Suppressor macrophage treated with lipopolysaccharide for 1 hour (primary cell): ENCODE measurements at regions not wholly inside any gene's neighbourhood (a gene's known extent, or its start where the extent isn't known, plus 50 kb on each side); places are given as distances from the start of the nearest gene placed in this dataset.

ENCODE experiments used
- DNase-seq, 3 donors: peaks; one replicate each; pipeline ENCODE4 v3.0.0-alpha.2; 2020 to 2022

DNA sequence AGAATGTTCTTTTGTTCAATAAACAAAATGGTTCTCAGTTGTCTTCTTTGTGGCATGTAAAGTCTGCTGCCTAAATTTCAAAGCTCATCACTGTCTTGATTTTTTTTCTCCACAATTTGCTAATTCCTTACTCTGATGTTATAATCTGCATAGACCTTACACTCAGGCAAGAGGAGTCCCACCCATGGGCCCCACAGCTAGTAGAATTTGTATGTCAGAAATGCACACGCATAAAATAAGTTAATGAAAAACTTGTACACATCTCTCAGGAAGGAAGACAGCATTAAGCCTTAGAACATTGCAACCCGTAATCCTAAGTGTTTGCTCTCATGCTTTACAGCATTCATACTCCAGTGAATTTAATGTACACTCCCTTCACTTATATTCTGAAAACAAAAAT, 280.8 kb downstream of the ATXN7L3B start:
- no peak for DNase-seq

DNA sequence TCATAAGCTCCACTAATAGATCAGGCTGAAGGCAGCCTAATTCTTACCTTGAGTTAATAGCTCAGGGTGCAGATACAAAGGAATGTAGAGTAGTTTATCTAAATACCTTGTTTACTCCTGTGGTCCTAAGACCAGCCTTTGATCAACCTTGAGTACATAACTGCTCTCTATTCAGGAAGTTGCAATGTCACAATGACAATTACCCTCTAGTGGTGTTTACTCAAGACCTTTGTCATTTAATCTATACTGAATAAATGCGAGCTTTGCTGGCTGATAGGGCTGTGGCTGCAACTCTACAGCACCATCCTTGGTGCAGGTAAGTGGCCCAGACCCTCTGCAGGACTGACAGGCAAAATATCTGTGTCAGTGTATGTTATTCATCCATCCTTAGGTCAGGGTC, 282.7 kb downstream of the ATXN7L3B start:
- DNase-seq = no peak

DNA sequence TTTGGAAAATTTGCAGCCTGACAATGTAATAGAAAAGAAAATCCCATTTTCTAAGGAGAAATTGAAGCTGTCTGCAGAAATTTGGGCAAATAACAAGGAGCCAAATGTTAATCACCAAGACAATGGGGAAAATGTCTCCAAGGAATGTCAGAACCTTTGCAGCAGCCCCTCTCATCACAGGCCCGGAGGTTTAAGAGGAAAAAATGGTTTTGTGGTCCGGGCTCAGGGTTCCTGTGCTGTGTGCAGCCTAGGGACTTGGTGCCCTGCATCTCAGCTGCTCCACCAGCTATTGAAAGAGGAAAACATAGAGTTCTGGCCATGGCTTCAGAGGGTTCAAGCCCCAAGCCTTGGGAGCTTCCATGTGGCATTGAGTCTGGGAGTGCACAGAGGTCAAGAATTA, 298.9 kb downstream of the ATXN7L3B start:
- DNase-seq = no peak

DNA sequence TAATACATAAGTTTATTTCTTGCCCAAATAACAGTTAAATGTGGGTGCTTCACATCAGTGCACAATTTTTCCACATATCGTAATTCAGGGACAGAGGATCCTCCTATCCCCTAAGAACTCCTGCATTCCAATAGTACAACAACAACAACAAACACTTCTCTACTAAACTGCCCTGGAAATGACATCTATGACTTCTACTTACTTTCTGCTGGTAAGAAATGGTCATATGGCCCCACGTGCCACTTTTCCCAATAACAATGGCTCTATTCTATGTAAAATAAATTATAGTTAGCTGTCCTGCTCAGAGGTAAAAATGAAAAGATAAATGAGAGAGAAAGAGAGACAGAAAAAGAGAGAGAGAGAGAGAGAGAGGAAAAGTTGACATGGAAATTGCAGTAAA, 308.5 kb downstream of the ATXN7L3B start:
- DNase-seq = no peak

DNA sequence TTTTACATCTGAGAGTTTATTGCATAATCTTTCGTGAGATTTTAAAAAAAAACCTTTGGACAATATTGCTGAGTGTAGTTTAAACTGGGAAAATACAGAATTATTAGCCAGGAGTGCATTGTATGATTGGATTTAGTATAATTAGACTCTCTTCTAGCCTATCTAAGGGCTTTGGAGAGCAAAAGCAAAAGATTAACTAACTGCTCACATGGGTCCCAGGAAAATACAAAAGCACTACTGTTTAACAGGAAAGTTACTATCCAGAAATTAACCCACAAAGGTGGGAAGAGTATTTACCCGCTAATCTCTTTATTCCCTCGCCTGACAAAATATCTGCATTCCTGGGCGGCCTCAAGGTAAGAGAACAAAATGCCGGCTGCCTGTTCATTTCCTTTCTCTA, 309.5 kb downstream of the ATXN7L3B start:
- DNase-seq = no peak

DNA sequence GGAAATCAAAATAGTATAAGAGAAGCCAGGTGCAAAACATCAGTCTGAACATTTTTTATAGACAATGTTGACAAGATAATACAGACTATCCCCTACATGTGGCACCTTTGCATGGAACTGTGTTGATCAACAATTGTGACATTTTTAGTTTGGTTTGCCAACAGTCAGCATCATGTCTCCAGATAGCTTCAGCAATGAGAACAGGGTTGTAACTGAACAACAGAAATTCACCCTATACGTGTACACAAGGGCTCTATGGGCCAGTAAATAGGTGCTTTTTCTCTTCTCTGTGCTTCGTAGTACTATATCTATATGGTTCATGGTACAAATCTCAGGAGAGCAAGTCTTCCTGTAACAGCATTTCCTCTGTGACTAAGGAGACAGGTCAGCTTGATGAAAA, 310.4 kb downstream of the ATXN7L3B start:
- DNase-seq = no peak

DNA sequence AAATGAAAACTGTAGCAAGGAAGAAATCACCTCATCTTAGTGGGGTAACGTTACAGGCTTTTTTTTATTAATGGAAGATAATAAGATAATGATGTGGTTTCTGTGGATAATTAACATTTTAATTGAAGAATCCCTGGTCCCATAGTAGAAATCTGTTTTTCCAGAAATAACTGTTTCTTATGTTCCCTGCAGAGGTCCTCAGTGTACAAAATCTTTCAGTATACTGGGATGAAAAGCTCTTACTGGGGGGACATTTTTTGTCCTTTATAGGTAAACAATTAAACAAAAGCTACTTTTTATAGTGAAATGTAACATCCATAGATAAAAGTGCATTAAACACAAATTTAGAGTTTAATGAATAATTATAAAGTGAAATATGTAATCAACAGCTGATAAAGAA, 312.2 kb downstream of the ATXN7L3B start:
- DNase-seq = no peak

DNA sequence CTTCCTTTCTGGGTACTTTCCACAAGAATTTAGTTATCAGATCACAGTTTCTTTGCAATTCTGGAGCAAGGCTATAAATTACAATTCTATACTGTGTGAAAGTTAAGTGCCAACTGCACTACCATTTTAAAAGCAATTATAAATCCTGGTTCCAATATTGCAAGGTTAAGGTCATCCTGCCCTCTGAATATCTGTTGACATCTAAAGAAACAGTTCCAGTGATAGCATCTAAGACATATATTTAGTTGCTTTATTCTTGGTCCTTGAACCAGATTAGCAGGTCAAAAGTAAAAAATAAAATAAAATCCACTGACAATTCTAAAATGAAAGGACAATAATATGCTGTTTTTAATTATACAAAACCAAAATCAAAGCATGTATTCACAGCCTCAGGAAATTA, 334.2 kb downstream of the ATXN7L3B start:
- DNase-seq = no peak

DNA sequence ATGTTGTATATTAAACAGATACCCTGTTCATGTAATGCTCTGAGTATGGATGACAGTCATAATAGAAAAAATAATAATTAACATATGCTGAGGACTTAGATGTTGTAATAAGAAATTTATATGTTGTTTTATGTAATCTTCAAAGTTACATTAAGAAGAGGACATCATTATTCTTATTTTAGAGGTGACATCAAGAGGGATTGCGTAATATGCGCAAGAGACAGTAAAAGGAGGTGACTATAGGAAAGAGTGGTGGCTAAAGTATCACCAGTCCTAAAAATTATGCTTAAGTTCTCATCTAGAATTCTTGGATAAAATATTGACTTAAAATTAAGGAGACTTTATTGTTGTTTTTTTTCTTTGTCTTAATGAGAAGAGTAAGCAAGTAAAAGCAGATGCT, 323.9 kb downstream of the KCNC2 start:
- no peak for DNase-seq

DNA sequence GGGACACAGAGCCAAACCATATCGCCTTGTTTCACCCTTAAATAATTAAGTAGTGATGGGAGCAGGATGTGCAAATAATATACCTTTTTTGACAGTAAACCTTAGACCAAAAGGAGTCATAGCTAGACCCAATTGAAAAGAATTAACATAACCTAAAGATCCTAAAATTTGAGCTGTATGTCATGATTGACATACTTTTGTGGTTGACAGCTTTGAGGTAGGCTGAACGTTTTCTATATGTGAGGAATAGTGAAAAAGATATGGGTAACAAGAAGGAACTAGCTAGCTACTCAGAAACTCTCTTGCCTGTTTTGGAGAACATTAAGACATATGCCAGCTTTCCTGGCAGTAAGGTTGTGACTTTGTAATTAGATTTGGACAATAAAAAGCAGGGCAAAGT, 320.6 kb downstream of the KCNC2 start:
- no peak for DNase-seq

DNA sequence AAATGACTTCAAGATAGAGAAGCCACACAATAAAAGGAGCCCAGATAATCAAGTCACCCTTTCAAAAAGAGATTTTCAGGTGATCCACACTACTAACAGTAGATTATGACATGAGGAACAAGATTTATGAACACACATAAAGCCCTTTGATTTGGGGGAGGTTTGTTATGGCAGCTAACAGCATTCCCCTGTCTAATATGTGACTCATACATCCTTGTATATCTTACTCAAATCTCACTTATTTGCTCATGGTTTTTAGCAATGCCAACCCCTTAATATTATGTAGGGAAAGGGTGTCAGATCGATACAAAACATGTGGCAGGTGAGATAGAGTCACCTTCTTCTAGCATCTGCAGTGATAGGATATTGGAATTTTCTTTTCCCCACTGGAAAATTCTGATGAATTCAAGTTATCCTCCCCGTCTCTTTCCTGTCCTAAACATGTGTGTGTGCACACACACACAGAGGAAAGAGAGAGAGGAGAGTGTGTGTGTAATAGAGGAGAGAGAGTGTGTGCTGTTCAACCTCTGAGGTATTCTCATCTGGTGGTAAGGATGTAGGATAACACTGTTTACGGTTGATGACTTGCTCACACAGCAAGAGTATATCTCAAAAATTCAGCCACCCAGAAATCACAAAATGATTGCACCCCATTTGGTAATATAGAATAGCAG, 319.9 kb downstream of the KCNC2 start:
- DNase-seq = no peak

DNA sequence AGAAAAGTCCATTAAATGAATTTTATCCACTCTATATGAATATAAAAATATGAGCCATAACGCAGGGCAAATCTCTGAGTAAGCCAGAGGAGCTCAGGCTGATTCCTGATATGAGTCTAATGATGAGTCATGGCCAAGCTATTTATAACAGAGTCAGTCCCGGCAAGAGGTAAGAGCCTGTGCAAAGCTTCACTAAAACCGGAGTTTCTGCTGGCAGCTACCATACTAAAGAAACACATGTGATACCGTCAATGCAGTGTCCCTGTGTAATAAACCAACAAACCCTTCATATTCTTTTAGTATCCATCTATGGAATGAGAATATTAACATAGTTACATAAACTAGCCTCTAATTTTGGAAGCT, 319.4 kb downstream of the KCNC2 start:
- DNase-seq = no peak

DNA sequence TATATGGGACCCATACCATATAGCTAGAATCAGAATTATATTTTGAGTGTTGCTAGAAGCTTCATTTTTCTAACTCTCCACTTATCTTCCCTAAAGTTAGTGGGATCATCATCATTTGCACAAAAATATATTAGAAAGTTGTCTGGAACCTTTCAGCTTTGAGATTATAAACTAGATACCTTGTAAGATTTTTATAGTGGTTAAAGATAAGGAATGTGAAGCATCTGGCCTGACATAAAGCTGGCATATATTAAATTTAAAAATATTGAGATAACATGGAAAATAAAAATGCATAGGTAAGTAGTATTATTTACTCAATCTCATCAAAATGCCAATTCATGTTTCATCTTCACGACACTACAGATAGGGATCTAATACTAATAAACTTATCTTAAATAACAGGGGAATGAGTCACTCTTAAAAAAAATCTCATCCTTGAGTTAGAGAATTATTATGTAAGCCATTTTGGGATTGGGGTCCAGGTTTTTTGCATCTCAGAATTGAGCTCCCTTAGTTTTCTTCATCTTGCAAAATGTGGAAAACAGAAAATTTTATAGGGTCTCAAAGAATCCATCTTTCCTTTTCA, 318.5 kb downstream of the KCNC2 start:
- DNase-seq = no peak

DNA sequence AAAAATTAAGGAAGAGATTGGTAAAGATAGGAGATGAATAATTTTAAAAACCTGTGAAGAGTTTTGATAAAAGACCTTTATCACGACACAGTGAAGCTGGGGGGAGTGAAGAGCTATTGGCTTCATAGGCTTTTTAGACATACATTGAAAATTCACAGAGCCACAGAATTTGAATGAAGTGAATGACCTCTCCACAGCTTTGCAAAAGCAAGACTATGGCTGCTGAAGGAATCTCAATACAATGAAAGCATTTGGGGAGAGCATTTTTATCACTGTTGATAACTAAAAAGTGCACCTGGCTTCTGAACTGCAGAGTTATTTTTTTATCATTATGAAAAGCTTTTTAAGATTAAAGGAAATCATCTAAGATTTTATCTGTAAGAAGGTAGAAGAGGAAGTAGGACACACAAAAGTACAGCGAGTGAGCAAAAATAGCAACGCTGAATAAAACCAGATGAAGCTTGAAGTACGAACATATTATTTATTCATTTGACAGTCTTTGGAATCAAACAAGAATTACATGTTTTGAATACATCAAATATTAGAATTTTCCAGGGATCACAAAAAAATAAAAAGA, 317.5 kb downstream of the KCNC2 start:
- no peak for DNase-seq

DNA sequence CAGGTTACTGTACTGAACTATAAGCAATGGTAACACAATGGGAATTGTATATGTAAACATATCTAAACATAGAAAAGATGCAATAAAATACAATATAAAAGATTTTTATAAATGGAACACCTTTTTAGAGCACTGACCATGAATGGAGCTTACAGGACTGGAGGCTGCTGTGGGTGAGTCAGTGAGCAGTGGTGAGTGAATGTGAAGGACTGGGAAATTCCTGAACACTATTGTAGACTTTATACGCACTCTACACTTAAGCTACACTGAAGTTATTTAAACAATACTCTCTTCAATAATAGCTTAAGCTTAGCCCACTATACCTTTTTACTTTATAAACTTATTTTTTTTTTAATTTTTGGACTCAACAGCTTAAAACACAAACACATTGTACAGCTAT, 313.5 kb downstream of the KCNC2 start:
- DNase-seq = no peak

DNA sequence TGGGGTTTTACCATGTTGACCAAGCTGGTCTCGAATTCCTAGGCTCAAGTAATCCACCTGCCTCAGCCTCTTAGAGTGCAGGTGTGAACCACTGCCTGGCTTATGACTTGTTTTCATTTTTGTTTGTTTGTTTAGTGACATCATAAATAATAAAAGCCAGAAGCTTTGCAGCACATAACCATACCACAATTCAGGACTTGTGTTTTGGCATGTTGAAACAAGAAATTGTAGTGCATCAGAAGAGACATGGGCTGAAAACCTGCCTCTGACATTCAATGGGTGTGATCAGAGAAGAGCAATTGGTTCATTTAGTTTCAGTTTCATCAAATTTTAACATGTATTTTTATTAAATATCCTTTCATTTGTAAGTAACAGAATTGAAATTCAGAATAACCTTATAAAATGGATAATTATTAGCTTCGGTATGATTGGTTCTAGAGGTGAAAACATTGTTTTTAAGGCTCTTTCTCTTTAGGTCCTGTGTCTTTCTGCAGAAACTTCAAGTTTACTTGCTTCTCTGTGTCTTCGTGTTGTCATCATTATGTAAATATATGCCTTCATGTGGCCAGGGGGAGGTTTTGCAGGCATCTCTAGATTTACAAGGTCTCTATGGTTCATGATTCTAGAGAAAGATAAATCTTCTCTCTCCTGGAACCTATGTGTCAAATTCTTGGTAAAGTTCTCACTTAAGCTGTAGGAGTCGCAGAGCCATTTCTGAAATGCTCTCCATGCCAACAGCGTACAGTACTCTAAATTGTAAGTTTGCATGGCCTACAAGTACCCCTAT, 312.0 kb downstream of the KCNC2 start:
- no peak for DNase-seq

DNA sequence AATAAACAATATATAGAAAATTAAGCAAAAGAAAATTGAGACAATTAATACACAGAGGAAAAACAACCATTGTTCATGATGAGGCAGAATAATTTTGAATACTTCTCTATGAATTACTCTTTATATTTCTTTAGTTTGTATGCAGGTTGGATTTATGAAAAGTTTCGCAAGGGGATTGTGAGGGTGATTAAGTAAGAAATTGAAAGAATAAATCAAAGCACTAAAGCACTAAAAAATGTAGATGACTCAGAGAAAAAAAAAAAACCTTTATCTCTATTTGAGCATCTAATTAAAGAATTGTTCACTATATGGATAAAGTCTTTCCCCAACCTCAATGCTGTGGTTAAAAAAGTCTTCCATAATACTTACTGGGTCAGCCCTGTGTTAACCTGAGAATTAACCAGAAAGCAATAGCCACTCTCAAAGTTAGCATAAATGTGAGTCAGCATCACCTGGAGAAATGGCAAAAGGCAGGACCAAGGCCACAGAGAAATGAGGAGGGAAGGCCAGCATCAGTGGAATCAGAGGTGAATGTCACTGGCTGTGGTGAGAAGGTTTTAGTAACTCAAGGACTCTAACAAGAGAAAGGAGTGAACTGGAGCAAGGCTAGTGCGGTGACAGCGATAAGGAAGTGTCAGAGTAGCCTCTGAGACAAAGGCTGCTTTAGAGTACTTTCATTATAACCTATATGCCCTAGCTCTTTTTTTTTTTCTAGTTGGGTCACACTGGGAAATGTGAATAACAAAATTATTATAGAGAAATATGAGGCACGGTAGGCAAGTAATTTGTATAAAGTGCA, 310.4 kb downstream of the KCNC2 start:
- DNase-seq = no peak

DNA sequence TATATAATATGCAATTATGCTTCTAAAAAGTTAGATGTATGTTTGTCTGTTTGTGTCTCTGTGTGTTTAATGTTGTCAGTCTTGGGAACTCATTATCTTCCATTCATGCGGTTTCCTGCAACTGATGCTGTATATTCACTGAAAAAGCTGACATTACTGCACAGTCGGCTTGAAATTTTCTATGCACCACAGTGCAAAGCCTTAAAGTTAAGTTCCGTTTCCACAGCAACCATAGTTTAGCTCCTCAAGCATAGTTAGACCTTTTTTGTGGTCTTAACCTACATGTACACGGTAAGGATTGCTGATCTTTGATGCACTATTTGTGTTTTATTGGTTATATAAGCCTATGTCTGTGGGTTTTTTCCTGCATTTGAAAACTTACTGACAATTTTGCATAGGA, 309.4 kb downstream of the KCNC2 start:
- DNase-seq = no peak

DNA sequence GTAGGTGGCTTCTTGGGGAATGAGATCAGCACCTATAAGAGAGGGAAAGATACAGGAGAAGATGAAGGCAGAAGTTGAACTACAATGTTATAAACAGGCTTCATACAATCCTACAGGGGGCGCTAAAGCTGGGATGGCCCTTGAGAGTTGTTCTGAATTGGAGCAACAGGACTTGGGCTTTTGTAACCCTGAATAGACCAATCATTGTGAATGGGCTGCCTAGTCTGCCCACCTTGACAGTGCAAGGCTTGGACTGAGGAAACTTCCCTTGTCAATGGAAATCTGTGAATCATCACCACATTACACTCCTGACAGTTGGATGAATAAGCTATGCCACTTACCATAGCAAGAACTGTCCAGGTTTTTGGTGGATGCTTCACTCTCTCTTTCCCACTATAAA, 306.1 kb downstream of the KCNC2 start:
- peak in 2 of 3 donors; percentile 3 to 8 for DNase-seq

DNA sequence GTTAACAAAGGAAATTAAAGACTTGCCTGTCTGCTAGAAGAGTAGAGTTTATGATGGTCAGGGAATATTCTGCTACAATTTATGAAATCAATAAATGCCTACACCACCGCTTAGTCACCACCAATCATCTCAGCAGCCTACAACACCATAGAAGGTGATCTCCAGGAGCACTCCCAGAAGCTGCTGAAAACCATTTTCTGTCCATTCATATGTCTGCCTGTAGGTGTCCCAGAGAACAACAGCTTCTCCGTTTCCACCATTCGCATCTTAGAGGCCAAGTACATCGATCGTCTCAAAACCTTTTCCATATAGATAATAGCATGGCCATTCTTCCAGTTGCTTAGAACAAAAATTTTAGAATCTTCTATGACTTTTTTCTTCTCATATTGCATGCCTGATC, 303.4 kb downstream of the KCNC2 start:
- DNase-seq = no peak

DNA sequence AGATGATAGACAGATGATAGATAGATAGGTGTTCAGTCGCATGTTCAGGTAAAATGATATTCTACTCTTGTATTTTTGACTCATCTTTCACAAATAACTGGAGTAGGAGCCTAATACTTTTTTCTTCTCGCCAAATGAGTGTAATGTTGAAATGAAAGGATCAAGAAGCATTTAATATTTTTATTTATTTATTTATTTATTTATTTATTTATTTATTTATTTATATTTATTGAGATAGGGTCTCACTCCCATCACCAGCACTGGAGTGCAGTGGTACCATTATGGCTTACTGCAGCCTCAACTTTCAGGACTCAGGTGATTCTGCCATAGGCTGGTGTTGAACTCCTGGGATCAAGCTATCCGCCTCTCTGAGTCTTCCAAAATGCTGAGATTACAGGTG, 298.8 kb downstream of the KCNC2 start:
- no peak for DNase-seq

DNA sequence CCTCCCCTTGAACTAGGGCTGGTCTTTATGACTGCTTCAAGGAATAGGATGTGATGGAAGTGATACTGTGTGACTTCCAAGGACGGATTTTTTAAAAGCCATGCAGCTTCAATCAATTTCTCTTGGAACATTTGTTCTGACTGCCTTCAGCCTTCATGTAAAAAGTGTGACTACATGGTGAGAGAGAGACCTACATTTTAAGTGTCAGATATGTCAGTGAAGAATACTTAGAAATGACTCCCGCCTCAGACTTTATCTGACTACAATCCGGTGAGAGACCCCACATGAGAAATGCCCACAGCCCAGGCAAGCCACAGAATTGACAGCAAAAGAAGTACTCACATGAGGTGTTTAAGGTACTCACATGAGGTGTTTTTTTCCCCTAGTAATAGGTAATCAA, 295.3 kb downstream of the KCNC2 start:
- no peak for DNase-seq

DNA sequence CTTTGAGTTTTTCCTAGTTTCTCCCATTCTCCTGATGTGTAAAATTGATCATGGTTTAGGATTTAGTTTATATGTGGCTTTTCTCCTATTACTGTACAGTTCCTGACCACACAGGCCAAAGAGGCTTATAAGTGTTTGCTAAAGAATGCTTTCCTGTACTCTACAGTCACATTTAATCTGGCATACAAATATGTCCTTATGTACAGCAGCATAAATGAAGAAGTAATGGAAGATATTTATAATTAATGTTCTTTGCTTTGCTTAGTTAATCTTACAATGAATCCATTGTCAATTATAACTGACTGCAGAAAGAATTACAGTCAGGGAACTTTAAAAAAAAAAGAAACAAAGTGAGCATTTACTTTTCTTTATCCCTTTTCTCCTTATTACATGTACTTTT, 293.9 kb downstream of the KCNC2 start:
- no peak for DNase-seq
